Mucosa of stomach (tissue), 1 donor: ENCODE measurements at regions not wholly inside any gene's neighbourhood (a gene's known extent, or its start where the extent isn't known, plus 50 kb on each side); places are given as distances from the start of the nearest gene placed in this dataset.
"Not testable (repeated sequence)": the region's sequence is repeated elsewhere in the genome, so short reads cannot be mapped to it uniquely, and the experiment has no call there.

ENCODE experiments used
- H3K27me3 ChIP-seq: one replicate; pipeline ENCODE4 v1.7.0; 2013; ENCODE audit warnings: mild to moderate bottlenecking, low read length; ENCODE audit not compliant: control insufficient read depth, insufficient read depth
- H3K36me3 ChIP-seq: one replicate; pipeline ENCODE4 v1.7.0; 2013; ENCODE audit warnings: low read length; ENCODE audit not compliant: control insufficient read depth, insufficient read depth
- H3K4me1 ChIP-seq: one replicate; pipeline ENCODE4 v1.7.0; 2013; ENCODE audit warnings: mild to moderate bottlenecking, low read length; ENCODE audit not compliant: control insufficient read depth, insufficient read depth
- H3K4me3 ChIP-seq: one replicate; pipeline ENCODE4 v1.7.0; 2013; ENCODE audit warnings: low read length
- H3K9ac ChIP-seq: one replicate; pipeline ENCODE4 v1.7.0; 2013; ENCODE audit warnings: mild to moderate bottlenecking, low read length, moderate library complexity
- H3K9me3 ChIP-seq: one replicate; pipeline ENCODE4 v1.7.0; 2013; ENCODE audit warnings: mild to moderate bottlenecking, low read length, moderate library complexity; ENCODE audit not compliant: control insufficient read depth
- donor health status: Pancreatic carcinoma.

- Histone ChIP-seq H3K9ac (no peak overlapping the region), H3K4me1 (no peaks in the 10 kb centered on the region), H3K36me3 (no peaks in the 10 kb centered on the region), H3K9me3 (no peaks in the 10 kb centered on the region), H3K27me3 (no peaks in the 10 kb centered on the region), H3K4me3 (no peak overlapping the region)
These were observed 573.9 kb downstream of the RFPL4B start for GRCh38 chr6:112920994-112921393.

GRCh38 chr6:112923940-112924587 is 576.9 kb downstream of the RFPL4B start:
- Histone ChIP-seq H3K36me3 (no peaks in the 10 kb centered on the region), H3K4me3 (no peak overlapping the region), H3K9ac (no peak overlapping the region), H3K27me3 (no peaks in the 10 kb centered on the region), H3K9me3 (no peaks in the 10 kb centered on the region), H3K4me1 (no peaks in the 10 kb centered on the region)

GRCh38 chr6:112925702-112926101 is 578.6 kb downstream of the RFPL4B start:
- Histone ChIP-seq H3K4me1 (no peaks in the 10 kb centered on the region), H3K4me3 (no peak overlapping the region), H3K9me3 (no peaks in the 10 kb centered on the region), H3K27me3 (no peaks in the 10 kb centered on the region), H3K36me3 (no peaks in the 10 kb centered on the region), H3K9ac (no peak overlapping the region)

GRCh38 chr6:112927641-112928320 is 580.7 kb downstream of the RFPL4B start:
- no peak overlapping the region for H3K9ac ChIP-seq
- no peaks in the 10 kb centered on the region for H3K4me1 ChIP-seq
- no peak overlapping the region for H3K4me3 ChIP-seq
- H3K9me3 ChIP-seq = no peaks in the 10 kb centered on the region
- H3K27me3 ChIP-seq = no peaks in the 10 kb centered on the region
- H3K36me3 ChIP-seq = no peaks in the 10 kb centered on the region

GRCh38 chr6:112929641-112930040 is 582.5 kb downstream of the RFPL4B start:
- H3K27me3 ChIP-seq = no peaks in the 10 kb centered on the region
- no peaks in the 10 kb centered on the region for H3K4me1 ChIP-seq
- H3K9ac ChIP-seq = no peak overlapping the region
- H3K4me3 ChIP-seq = no peak overlapping the region
- H3K36me3 ChIP-seq = no peaks in the 10 kb centered on the region
- no peaks in the 10 kb centered on the region for H3K9me3 ChIP-seq

GRCh38 chr6:112931832-112932231 is 584.7 kb downstream of the RFPL4B start:
- Histone ChIP-seq H3K9me3 (no peaks in the 10 kb centered on the region), H3K4me1 (no peaks in the 10 kb centered on the region), H3K36me3 (no peaks in the 10 kb centered on the region), H3K27me3 (no peaks in the 10 kb centered on the region), H3K4me3 (no peak overlapping the region), H3K9ac (no peak overlapping the region)

GRCh38 chr6:112933947-112934346 is 586.8 kb downstream of the RFPL4B start:
- Histone ChIP-seq H3K4me3 (no peak overlapping the region), H3K27me3 (no peaks in the 10 kb centered on the region), H3K4me1 (no peaks in the 10 kb centered on the region), H3K9ac (no peak overlapping the region), H3K9me3 (no peaks in the 10 kb centered on the region), H3K36me3 (no peaks in the 10 kb centered on the region)

- Histone ChIP-seq H3K9ac (no peak overlapping the region), H3K36me3 (no peaks in the 10 kb centered on the region), H3K27me3 (no peaks in the 10 kb centered on the region), H3K4me1 (no peaks in the 10 kb centered on the region), H3K4me3 (no peak overlapping the region), H3K9me3 (no peaks in the 10 kb centered on the region)
These were observed 587.5 kb downstream of the RFPL4B start for GRCh38 chr6:112934433-112935327.

GRCh38 chr6:112935402-112936078 is 588.4 kb downstream of the RFPL4B start:
- H3K27me3 ChIP-seq = no peaks in the 10 kb centered on the region
- no peaks in the 10 kb centered on the region for H3K36me3 ChIP-seq
- no peak overlapping the region for H3K9ac ChIP-seq
- H3K4me1 ChIP-seq = no peaks in the 10 kb centered on the region
- no peaks in the 10 kb centered on the region for H3K9me3 ChIP-seq
- H3K4me3 ChIP-seq = no peak overlapping the region

GRCh38 chr6:112936079-112936472 is 588.9 kb downstream of the RFPL4B start:
- Histone ChIP-seq H3K27me3 (no peaks in the 10 kb centered on the region), H3K4me1 (no peaks in the 10 kb centered on the region), H3K4me3 (no peak overlapping the region), H3K9ac (no peak overlapping the region), H3K36me3 (no peaks in the 10 kb centered on the region), H3K9me3 (no peaks in the 10 kb centered on the region)

- H3K4me1 ChIP-seq = no peaks in the 10 kb centered on the region
- H3K27me3 ChIP-seq = no peaks in the 10 kb centered on the region
- H3K36me3 ChIP-seq = no peaks in the 10 kb centered on the region
- no peaks in the 10 kb centered on the region for H3K9me3 ChIP-seq
- no peak overlapping the region for H3K9ac ChIP-seq
- no peak overlapping the region for H3K4me3 ChIP-seq
These were observed 589.4 kb downstream of the RFPL4B start for GRCh38 chr6:112936504-112936903.

GRCh38 chr6:112937690-112938089 is 590.6 kb downstream of the RFPL4B start:
- not testable (repeated sequence) for H3K4me3 ChIP-seq

More at GRCh38 chr6:112937690-112938089, 590.6 kb downstream of the RFPL4B start:
- H3K4me1 ChIP-seq, H3K9me3 ChIP-seq, H3K27me3 ChIP-seq, H3K9ac ChIP-seq, H3K36me3 ChIP-seq: not testable (repeated sequence)
